ENCODE measurements at regions not wholly inside any gene's neighbourhood (a gene's known extent, or its start where the extent isn't known, plus 50 kb on each side); places are given as distances from the start of the nearest gene placed in this dataset.

DNA sequence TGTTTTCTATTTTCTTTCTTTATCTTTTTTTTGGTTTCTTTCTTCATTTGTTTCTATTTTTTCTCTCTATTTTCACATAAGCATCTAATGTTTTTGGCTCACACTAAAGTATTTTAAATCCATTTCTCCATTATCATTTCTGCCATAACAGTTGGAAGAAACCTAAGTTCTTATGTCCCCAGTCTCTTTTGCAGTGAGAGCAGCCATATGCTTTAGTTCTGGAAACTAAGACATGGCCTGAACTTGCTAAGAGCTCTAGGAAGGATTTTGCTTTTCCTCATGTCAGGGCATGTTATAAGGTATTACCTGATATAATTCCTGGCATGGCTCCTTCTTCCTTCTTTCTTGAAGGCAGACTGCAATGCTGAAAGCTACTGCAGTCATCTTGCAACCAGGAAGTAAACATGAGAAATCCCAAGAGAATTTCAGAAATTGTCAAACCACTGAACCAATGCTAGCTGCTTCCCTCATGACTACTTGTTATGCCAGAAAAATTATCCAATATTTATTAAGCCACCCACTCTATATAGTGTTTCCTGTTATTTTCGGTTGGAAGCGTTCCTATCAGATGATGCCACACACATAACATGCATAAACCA lies 171.1 kb downstream of the TAF11L14 start:
- no peaks in the 10 kb centered on the region for H3K4me1 ChIP-seq
- no peak overlapping the region for H3K27ac ChIP-seq (replicated peaks)
- TF ChIP-seq CTCF (IDR thresholded peaks at IDR 0.05; ENCODE audit: borderline replicate concordance), result no peak
- no peak overlapping the region for H3K4me3 ChIP-seq
- no peaks in the 10 kb centered on the region for H3K36me3 ChIP-seq
- H3K9me3 ChIP-seq (replicated peaks), result no peaks in the 10 kb centered on the region
- H3K27me3 ChIP-seq (ENCODE audit: low read depth), result no peaks in the 10 kb centered on the region
- no peak for DNase-seq
- intact Hi-C loops (cut with micrococcal nuclease), result no loop called here

DNA sequence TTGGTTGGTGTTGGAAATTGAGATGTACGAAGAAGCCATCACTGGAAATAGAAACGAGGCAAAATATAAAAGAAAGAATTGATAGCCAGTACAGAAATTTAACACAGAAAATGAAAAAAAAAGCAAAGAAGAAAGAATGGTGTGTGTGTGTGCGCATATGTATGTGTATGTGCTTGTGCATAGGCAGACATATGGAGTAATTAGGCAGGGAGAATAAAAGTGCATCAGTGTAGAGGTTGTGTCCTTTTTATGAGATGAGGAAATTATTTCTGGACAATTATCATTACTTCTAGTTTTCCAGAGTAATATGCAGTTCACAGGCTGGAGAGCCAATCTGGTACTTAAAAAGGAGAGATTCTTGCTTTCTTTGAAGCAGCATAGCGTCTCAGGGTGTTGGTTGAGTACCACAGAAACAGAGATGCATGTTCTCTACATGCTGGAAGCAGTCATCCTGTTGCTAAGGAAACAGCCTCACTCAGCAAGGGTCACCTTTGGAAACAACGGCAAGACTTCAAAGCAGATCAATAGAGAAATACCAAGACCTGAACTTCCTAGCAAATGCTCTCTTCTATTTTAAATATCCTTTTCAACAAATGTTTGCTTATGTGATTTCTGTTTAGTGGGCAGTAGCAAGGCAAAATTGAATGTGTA lies 172.7 kb downstream of the TAF11L14 start:
- no peaks in the 10 kb centered on the region for H3K9me3 ChIP-seq (replicated peaks)
- H3K27me3 ChIP-seq (ENCODE audit: low read depth), result no peaks in the 10 kb centered on the region
- no peak for DNase-seq
- H3K27ac ChIP-seq (replicated peaks), result no peak overlapping the region
- intact Hi-C loops (cut with micrococcal nuclease), result no loop called here
- no peaks in the 10 kb centered on the region for H3K4me1 ChIP-seq
- no peaks in the 10 kb centered on the region for H3K36me3 ChIP-seq
- no peak overlapping the region for H3K4me3 ChIP-seq
- TF ChIP-seq CTCF (IDR thresholded peaks at IDR 0.05; ENCODE audit: borderline replicate concordance), result no peak

GRCh38 chr5:17808566-17808965 lies 174.3 kb downstream of the TAF11L14 start:
- H3K9me3 ChIP-seq (replicated peaks), result no peaks in the 10 kb centered on the region
- no peaks in the 10 kb centered on the region for H3K27me3 ChIP-seq (ENCODE audit: low read depth)
- no peaks in the 10 kb centered on the region for H3K4me1 ChIP-seq
- H3K27ac ChIP-seq (replicated peaks), result no peak overlapping the region
- TF ChIP-seq CTCF (IDR thresholded peaks at IDR 0.05; ENCODE audit: borderline replicate concordance), result no peak
- no peaks in the 10 kb centered on the region for H3K36me3 ChIP-seq
- no peak overlapping the region for H3K4me3 ChIP-seq
- no peak for DNase-seq
- intact Hi-C loops (cut with micrococcal nuclease), result no loop called here

DNA sequence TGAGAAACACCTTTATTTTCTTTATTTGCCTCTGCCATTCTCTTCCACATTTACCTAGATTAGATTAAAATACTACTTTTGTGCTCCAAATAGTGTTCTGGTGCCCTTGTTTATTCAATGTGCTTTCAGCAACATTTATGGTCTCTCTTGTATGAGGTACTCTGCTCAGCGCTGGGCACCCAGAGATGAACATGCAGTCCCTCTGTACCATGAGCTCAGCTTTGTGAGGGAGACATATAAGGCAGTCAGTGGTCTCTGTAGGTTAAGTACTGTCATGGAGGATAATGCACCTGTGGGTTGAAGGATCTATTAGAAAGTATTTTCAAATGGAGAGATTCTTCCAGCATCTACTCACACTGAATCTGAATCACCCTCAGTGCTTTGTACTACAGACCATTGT lies 176.5 kb downstream of the TAF11L14 start:
- no peak for DNase-seq
- Histone ChIP-seq H3K4me1 (no peaks in the 10 kb centered on the region), H3K4me3 (no peak overlapping the region), H3K36me3 (no peaks in the 10 kb centered on the region), H3K27ac (replicated peaks) (no peak overlapping the region), H3K9me3 (replicated peaks) (no peaks in the 10 kb centered on the region), H3K27me3 (ENCODE audit: low read depth) (no peaks in the 10 kb centered on the region)
- TF ChIP-seq CTCF (IDR thresholded peaks at IDR 0.05; ENCODE audit: borderline replicate concordance), result no peak
- intact Hi-C loops (cut with micrococcal nuclease), result no loop called here

DNA sequence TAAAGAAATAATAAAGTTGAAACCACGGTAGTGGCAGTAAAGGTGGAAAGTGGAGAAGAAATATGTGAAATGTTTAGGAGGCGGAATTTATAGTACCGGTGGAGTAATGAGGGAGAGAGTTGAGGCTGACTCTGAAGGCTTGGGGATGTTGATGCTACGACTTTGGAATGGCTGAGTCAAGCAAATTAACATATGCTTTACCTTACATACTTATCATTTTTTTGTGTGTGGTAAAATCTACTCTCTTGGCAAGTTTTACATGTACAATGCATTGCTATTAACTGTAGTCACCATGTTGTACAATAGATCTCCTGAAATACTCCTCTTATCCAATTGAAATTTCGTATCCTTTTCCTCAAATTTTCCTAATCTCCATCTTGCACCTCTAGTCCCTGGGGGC lies 179.0 kb downstream of the TAF11L14 start:
- Histone ChIP-seq H3K36me3 (no peaks in the 10 kb centered on the region), H3K4me1 (no peaks in the 10 kb centered on the region), H3K4me3 (no peak overlapping the region), H3K27ac (replicated peaks) (no peak overlapping the region), H3K27me3 (ENCODE audit: low read depth) (no peaks in the 10 kb centered on the region), H3K9me3 (replicated peaks) (no peaks in the 10 kb centered on the region)
- no peak for TF ChIP-seq CTCF (IDR thresholded peaks at IDR 0.05; ENCODE audit: borderline replicate concordance)
- intact Hi-C loops (cut with micrococcal nuclease), result no loop called here
- DNase-seq, result no peak

Measured in left ventricle myocardium inferior (tissue), 1 donor.